Urinary bladder (tissue), 3 donors: ENCODE measurements at regions not wholly inside any gene's neighbourhood (a gene's known extent, or its start where the extent isn't known, plus 50 kb on each side); places are given as distances from the start of the nearest gene placed in this dataset.

ENCODE experiments used
- DNase-seq: peaks from one replicate; pipeline ENCODE4 v3.0.0-alpha.2; 2015; ENCODE audit errors: extremely low spot score
- H3K27ac ChIP-seq: one replicate; pipeline ENCODE4 v1.5.1; 2013; ENCODE audit warnings: low read depth, mild to moderate bottlenecking, moderate library complexity
- H3K36me3 ChIP-seq: one replicate; pipeline ENCODE4 v1.6.1; 2013; ENCODE audit warnings: mild to moderate bottlenecking, moderate library complexity; ENCODE audit not compliant: insufficient read depth
- H3K4me1 ChIP-seq: one replicate; pipeline ENCODE4 v1.6.1; 2013; ENCODE audit warnings: mild to moderate bottlenecking, moderate library complexity; ENCODE audit not compliant: insufficient read depth
- H3K4me3 ChIP-seq: one replicate; pipeline ENCODE4 v1.5.1; 2013; ENCODE audit warnings: low read depth, low read length
- whole genome bisulfite sequencing: extraction: QIAGEN DNeasy Blood & Tissue Kit; methylation state at CpG from one replicate; pipeline ENCODE4 v1.1.7; 2013; 5-methylcytosine and 5-hydroxymethylcytosine counted together
- donor health status: healthy with polysubstance abuse.
- donor health status: healthy.

DNA sequence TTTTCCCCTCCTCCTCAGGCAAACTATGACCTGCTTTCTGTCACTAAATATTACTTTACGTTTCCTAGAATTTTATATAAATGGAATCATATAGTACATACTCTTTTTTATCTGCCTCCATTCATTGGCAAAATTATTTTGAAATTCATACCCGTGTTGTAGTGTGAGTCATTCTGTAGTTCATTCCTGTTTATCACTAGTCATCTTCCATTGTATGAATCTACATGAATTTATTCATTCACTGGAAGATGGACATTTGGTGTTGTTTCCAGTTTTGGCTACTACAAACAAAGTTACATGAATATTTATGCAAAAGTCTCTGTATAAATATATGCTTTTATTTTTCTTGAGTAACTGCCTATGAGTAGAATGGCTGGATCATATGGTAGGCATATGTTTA lies 60.7 kb upstream of the OPCML start:
- H3K27ac ChIP-seq, result no peak overlapping the region
- 79% methylated on average over 2 of the region's 2 CpGs for WGBS
- no peak overlapping the region for H3K4me3 ChIP-seq
- DNase-seq, result no peak
- H3K4me1 ChIP-seq, result no peaks in the 10 kb centered on the region
- H3K36me3 ChIP-seq, result no peaks in the 10 kb centered on the region

DNA sequence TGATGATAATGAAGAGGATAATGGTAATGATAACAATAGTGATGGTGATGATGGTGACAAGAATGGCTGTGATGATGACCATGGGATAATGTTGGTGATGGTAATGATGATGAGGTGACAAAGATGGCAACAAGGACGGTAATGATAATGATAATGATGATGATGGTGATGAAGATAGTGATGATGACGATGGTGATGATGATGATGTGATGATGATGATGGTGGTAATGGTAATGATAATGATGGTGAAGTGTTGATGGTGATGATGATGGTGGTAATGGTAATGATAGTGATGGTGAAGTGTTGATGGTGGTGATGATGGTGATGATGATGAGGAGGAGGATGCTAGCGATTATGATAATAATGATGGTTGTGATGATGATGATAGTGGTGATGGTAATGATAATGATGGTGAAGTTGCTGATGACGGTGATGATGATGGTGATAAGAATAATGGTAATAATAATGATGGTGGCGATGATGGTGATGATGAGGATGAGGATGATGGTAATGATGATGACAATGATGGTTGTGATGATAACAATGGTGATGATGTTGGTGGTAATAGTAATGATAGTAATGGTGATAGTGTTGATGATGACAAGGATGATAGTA lies 54.7 kb upstream of the OPCML start:
- 91% methylated on average over 5 of the region's 5 CpGs for WGBS
- Histone ChIP-seq H3K36me3 (no peaks in the 10 kb centered on the region), H3K27ac (no peak overlapping the region), H3K4me3 (no peak overlapping the region), H3K4me1 (no peaks in the 10 kb centered on the region)
- no peak for DNase-seq

- no peak overlapping the region for H3K27ac ChIP-seq
- H3K4me3 ChIP-seq, result no peak overlapping the region
- no peak for DNase-seq
- WGBS, result 44% methylated on average over 7 of the region's 7 CpGs
- H3K4me1 ChIP-seq, result no peaks in the 10 kb centered on the region
- H3K36me3 ChIP-seq, result no peaks in the 10 kb centered on the region
These were observed 50.4 kb upstream of the OPCML start for GRCh38 chr11:133582750-133583149.

- no peaks in the 10 kb centered on the region for H3K36me3 ChIP-seq
- no peaks in the 10 kb centered on the region for H3K4me1 ChIP-seq
- DNase-seq, result no peak
- no peak overlapping the region for H3K27ac ChIP-seq
- 65% methylated on average over 1 of the region's 1 CpG for WGBS
- no peak overlapping the region for H3K4me3 ChIP-seq
These were observed 50.0 kb upstream of the OPCML start for GRCh38 chr11:133582326-133582725.
